ENCODE measurements at regions not wholly inside any gene's neighbourhood (a gene's known extent, or its start where the extent isn't known, plus 50 kb on each side); places are given as distances from the start of the nearest gene placed in this dataset.
A peak's percentile ranks its signal among the peaks of the same experiment; 100 is the strongest.
"Not testable (repeated sequence)": the region's sequence is repeated elsewhere in the genome, so short reads cannot be mapped to it uniquely, and the experiment has no call there.

DNA sequence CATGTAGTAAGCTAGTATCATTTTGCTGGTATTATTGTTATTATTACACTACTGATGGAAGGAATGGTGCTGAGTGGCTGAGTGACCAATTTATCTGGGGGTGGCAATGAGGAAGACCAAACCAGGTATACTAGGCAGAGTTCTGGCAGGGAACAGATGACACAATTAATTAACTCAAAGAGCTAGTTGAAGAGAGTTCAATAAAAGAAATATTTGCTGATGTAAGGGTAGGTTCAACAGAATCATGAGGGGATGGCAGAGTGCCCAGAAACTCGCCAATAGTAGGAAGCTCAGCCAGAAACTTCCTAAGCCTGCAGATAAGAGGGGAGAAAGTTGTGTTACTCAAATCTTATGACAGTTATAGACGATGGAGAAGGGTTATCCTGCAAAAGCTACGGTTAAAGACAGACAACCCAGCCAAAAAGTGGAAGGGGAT lies 352.5 kb downstream of the KCNJ2 start:
- DNase-seq = no peak

GRCh38 chr17:70523426-70523825 lies 354.1 kb downstream of the KCNJ2 start:
- no peak for DNase-seq

GRCh38 chr17:70525035-70525434 lies 355.7 kb downstream of the KCNJ2 start:
- DNase-seq = not testable (repeated sequence)

GRCh38 chr17:70525961-70526360 lies 356.6 kb downstream of the KCNJ2 start:
- DNase-seq = no peak

DNA sequence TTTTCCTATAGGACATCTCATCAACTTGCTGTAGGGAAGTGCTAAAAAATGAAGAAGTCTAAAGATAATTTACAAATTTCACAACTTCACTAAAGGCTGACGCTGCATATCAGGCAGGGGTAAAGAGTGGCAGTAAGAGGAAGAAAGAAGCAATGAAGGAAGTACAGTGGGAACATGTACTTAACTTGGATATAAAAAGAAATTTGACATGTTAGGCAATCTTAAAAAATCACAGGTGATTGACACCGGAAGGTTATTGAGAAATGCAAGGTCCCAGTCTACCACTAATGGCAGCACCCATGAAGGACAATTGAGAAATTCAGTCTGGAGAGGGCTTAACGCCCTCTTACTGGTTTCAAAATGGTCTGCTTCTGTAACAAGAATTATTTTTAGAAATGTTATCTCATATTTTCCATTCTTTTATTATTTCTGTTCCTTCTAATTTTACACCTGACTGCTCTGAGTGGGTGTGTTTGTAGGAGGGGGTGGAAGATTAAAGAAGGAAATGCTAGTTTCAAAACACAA lies 358.1 kb downstream of the KCNJ2 start:
- DNase-seq = no peak

GRCh38 chr17:70533427-70533826 lies 364.1 kb downstream of the KCNJ2 start:
- DNase-seq = no peak

DNA sequence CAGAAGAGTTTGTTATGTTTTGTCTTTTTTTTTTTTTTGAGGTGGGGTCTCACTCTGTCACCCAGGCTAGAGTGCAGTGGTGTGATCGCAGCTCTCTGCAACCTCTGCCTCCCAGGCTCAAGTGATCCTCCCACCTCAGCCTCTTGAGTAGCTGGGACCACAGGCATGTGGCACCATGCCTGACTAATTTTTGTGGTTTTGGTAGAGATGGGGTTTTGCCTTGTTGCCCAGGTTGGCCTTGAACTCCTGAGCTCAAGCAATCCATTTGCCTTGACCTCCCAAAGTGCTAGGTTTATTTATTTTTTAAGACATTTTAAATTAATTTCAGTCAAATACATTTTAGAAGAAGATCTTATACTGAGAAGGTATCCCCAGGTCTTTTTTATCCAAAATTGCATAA lies 366.7 kb downstream of the KCNJ2 start:
- no peak for DNase-seq

- no peak for DNase-seq
These were observed 370.0 kb downstream of the KCNJ2 start for GRCh38 chr17:70539132-70539924.

- no peak for DNase-seq
These were observed 373.5 kb downstream of the KCNJ2 start for GRCh38 chr17:70542876-70543275.

DNA sequence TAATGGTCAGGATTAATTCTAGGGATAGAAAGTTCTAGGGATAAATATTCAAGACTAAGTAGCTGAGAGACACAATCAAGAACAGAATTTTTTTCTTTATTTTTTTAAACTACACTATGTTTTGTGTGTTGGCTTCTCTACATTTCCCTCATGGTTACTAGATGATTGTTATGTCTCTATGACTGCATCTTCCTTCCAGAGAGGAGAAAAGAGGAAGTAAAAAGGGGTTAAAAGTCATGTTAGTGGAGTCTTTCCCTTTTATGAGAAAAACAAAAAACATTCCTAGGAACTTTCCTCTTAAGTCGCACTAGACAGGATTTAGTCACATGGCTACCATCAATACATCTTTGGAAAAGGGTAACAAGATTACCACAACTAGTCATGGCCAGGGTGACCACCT lies 375.0 kb downstream of the KCNJ2 start:
- DNase-seq = no peak

DNA sequence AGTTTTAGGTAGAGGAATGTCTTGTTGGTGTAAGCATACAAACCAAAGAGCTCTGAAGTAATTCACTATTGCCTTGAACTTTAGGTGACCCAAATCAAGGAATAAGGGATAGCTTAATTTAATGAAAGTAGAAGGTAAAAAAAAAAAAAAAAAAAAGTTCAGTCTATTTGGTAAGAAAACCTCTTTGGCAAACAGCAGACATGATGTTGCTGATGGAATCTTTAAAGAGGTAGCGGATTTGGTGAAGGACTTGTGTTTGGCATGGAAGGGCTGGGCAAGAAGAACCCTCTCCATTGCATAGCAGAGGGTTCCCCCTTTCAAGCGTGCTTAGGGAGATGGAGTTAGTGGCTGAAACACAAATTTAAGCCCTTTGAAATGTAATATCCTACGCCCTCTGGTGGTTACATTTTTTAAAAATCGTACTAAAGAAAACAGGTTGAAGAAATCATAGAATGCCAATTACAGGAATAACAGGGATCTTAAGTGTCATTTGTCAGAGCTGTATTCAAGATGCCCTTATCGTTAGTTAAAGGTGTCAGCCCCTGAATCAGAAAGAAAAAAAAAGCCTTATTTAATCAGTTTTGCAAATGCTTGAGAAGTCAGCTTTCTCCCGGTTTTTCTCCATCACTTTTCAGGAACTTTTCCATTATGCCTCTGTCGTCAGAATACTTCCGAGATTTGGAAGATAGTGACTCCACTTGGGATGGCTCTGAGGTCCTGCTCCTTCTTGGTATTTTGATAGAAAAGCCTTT lies 383.1 kb downstream of the KCNJ2 start:
- peak; percentile 46 for DNase-seq

GRCh38 chr17:70552982-70553334 lies 383.6 kb downstream of the KCNJ2 start:
- no peak for DNase-seq

DNA sequence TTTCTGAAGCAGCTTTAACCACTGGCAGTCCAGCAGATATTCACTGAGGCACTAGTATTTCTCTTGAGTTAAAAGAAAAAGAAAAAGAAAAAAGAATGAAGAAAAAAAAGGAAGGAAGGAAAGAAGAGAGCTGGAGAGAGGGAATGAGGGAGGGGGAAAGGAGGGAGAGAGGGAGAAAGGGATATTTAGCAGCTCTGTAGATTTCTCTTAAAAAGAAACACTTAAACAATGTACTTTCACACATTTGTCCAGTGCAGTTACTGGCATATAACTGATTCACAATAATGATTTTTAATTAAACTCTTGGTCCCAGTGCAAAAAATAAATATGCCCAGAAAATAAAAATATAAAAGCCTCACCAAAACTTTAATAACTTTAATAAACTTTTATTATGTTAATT lies 386.4 kb downstream of the KCNJ2 start:
- DNase-seq = no peak

DNA sequence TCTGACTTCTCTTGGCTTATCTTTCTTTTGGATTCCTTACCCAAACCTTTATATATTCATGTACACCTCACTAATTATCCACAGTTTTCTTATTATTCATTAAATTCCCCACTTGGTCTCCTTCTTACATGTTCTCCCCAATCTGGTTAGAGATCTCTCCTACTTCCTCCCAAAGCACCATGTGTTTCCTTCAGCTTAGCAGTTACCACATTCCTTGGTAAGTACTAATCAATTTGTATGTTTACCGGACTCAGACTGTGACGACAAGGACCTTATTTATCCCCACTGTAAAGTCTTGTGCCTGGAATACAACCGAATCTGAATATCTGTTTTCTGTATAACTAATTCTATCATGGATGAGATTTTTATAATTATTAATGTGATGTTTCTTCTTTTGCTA lies 389.5 kb downstream of the KCNJ2 start:
- no peak for DNase-seq

DNA sequence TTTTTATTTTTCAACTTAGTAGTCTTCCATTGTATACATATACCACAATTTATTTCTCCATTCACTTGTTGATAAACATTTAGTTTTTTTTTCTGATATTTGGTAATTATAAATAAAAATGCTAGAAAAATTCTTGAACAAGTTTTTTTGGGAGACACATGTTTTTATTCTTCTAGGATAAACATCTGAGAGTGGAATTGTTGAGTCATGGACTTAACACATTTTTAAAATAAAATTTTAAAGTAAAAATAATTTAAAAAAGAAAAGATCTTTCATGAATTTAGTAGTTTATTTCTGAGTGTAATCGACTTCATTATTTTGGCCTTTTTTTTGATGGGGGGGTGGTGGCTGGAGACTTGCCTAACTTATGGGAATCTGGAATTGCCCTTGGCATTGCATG lies 391.1 kb downstream of the KCNJ2 start:
- no peak for DNase-seq

DNA sequence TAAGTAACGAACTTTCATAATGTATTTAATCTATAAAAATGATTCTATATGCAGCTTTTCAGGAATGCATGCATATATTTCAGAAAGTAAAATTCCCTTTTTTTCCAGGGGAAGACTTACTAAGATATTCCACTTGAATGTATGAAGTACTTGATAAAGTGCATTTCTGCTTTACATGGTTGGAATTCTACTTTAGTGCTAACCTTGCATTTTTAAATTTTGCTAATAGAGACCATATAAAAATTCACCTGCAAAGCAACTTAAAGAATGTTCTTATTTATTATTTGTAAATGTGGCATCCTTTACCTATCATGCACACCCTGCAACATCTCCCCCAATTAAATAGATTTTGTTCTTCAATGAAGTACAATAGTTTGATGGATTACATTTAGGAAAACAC lies 392.8 kb downstream of the KCNJ2 start:
- DNase-seq = no peak

- DNase-seq = no peak
These were observed 394.0 kb downstream of the KCNJ2 start for GRCh38 chr17:70563281-70563820.

- no peak for DNase-seq
These were observed 394.8 kb downstream of the KCNJ2 start for GRCh38 chr17:70564006-70564620.

DNA sequence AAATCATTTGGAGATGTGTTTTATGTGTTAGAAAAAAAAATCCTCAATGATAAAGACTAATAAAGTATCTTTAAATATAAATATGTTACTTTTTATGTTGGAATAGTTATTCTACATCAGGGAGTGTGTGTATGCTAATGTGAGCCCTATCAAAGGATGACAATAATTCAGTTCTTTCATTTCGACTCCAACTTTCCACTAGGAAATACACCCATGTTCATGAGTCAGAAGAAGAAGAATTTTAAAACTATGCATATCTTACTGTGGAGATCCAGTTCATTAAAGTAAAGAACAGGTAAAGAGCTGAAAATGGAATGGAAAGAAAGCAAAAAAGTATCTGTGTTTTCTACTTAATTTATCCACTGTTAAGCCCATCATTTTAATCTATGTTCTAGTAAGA lies 399.8 kb downstream of the KCNJ2 start:
- DNase-seq = no peak

- no peak for DNase-seq
These were observed 408.1 kb downstream of the KCNJ2 start for GRCh38 chr17:70577456-70577855.

DNA sequence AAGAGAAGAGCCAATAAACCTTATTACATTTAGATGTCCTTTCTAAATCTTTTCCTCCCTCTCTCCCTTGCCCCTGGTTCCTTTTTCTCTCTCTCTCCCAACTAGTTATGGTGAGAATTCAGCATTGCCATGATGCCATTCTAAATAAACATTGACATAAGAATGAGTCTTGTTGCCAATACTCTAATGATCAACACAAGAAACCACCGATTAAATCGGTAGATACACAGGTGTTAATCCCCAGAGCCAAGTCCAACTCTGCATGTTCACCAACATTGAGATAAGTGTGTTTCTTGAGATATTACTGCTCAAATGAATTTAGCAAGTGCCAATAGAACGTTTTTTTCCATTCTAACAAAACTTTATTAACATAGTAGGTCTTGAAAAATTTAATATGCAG lies 412.1 kb downstream of the KCNJ2 start:
- DNase-seq = no peak

DNA sequence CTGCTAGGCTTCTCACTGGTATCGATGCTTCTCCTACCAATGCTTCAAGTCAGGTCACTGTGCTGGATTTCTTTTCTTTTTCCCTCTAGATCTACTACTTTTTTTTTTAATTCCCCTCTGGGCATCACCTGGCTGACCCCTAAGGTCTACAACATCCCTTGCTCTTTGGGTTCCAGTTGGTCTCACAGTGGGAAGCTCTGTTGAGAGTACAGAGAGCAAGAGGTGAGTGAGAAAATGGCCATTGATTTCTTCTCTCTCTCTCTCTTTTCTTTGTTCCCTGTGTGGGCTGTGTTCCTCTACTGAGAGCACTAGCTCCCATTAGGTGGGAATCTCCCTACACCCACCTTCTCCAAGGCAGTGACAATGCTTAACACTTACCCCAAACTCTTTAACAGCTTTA lies 413.4 kb downstream of the KCNJ2 start:
- DNase-seq = no peak

DNA sequence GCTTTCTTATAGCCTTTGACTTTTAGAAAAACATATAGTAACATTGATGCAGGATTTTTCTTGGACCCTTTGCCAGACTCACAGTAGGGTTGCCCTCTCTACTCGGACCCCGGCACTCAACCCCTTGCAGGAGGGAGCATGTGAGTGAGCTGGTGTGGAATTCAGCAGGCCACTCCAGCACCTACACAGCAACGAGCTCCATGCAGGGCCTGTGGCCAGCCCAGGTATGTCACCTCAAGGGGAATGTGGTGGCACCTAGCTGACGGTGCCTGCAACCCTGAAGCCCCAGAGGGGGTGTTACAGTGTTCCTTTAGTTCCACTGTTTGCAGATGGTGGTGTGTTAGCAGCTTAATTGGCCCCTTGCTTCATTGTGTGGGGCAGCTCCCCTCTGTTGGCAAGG lies 414.9 kb downstream of the KCNJ2 start:
- no peak for DNase-seq
